ENCODE measurements at regions not wholly inside any gene's neighbourhood (a gene's known extent, or its start where the extent isn't known, plus 50 kb on each side); places are given as distances from the start of the nearest gene placed in this dataset.

GRCh38 chr18:39051013-39051412 is 1485.4 kb upstream of the CELF4 start:
- H3K27ac ChIP-seq: no peak overlapping the region
- TF ChIP-seq POLR2AphosphoS5 (IDR thresholded peaks at IDR 0.05) (no peak), POLR2A (IDR thresholded peaks at IDR 0.05) (no peak), CTCF (IDR thresholded peaks at IDR 0.05) (no peak), EP300 (IDR thresholded peaks at IDR 0.05; ENCODE audit: low read depth) (no peak)
- in situ Hi-C loops (cut with MboI; ENCODE audit: low pct_ligation_motif_present in 1 of 4, low pct_unique_long_range_greater_than_20kb in 1 of 4, low sequenced_read_pairs in 3 of 4): no loop called here
- intact Hi-C loops (cut with DNase I; ENCODE audit: low total_unique reads): no loop called here
- no peak for DNase-seq
- no peaks in the 10 kb centered on the region for H3K36me3 ChIP-seq
- no peaks in the 10 kb centered on the region for H3K4me1 ChIP-seq
- H3K27me3 ChIP-seq: no peaks in the 10 kb centered on the region
- H3K4me3 ChIP-seq: no peak overlapping the region
- H3K9me3 ChIP-seq: no peaks in the 10 kb centered on the region

- no peak overlapping the region for H3K4me3 ChIP-seq
- TF ChIP-seq EP300 (IDR thresholded peaks at IDR 0.05; ENCODE audit: low read depth) (no peak), POLR2AphosphoS5 (IDR thresholded peaks at IDR 0.05) (no peak), CTCF (IDR thresholded peaks at IDR 0.05) (no peak), POLR2A (IDR thresholded peaks at IDR 0.05) (no peak)
- no peak for DNase-seq
- no peaks in the 10 kb centered on the region for H3K4me1 ChIP-seq
- in situ Hi-C loops (cut with MboI; ENCODE audit: low pct_ligation_motif_present in 1 of 4, low pct_unique_long_range_greater_than_20kb in 1 of 4, low sequenced_read_pairs in 3 of 4) (no loop called here), intact Hi-C loops (cut with DNase I; ENCODE audit: low total_unique reads) (no loop called here)
- H3K9me3 ChIP-seq: no peaks in the 10 kb centered on the region
- H3K27me3 ChIP-seq: no peaks in the 10 kb centered on the region
- no peaks in the 10 kb centered on the region for H3K36me3 ChIP-seq
- H3K27ac ChIP-seq: no peak overlapping the region
- whole genome bisulfite sequencing, 2 donors (ENCODE audit: low coverage in 1 of 2): 60 to 86% methylated on average over 2 of the region's 2 CpGs
These were observed 1474.2 kb upstream of the CELF4 start for GRCh38 chr18:39039813-39040212.

- no peaks in the 10 kb centered on the region for H3K4me1 ChIP-seq
- H3K27me3 ChIP-seq: no peaks in the 10 kb centered on the region
- no peaks in the 10 kb centered on the region for H3K36me3 ChIP-seq
- DNase-seq: no peak
- no peaks in the 10 kb centered on the region for H3K9me3 ChIP-seq
- TF ChIP-seq CTCF (IDR thresholded peaks at IDR 0.05): no peak
- no peak for TF ChIP-seq EP300 (IDR thresholded peaks at IDR 0.05; ENCODE audit: low read depth)
- TF ChIP-seq POLR2A (IDR thresholded peaks at IDR 0.05): no peak
- TF ChIP-seq POLR2AphosphoS5 (IDR thresholded peaks at IDR 0.05): no peak
- in situ Hi-C loops (cut with MboI; ENCODE audit: low pct_ligation_motif_present in 1 of 4, low pct_unique_long_range_greater_than_20kb in 1 of 4, low sequenced_read_pairs in 3 of 4) (no loop called here), intact Hi-C loops (cut with DNase I; ENCODE audit: low total_unique reads) (no loop called here)
- H3K27ac ChIP-seq: no peak overlapping the region
- no peak overlapping the region for H3K4me3 ChIP-seq
- WGBS, 2 donors (ENCODE audit: low coverage in 1 of 2): 59 to 60% methylated on average over 2 of the region's 2 CpGs
These were observed 1472.3 kb upstream of the CELF4 start for GRCh38 chr18:39037925-39038324.

GRCh38 chr18:39033312-39033711 is 1467.7 kb upstream of the CELF4 start:
- Histone ChIP-seq H3K9me3 (no peaks in the 10 kb centered on the region), H3K4me3 (no peak overlapping the region), H3K27me3 (no peaks in the 10 kb centered on the region), H3K4me1 (no peaks in the 10 kb centered on the region), H3K36me3 (no peaks in the 10 kb centered on the region), H3K27ac (no peak overlapping the region)
- WGBS, 2 donors (ENCODE audit: low coverage in 1 of 2): 57 to 58% methylated on average over 1 of the region's 1 CpG
- intact Hi-C loops (cut with DNase I; ENCODE audit: low total_unique reads): no loop called here
- in situ Hi-C loops (cut with MboI; ENCODE audit: low pct_ligation_motif_present in 1 of 4, low pct_unique_long_range_greater_than_20kb in 1 of 4, low sequenced_read_pairs in 3 of 4): no loop called here
- TF ChIP-seq CTCF (IDR thresholded peaks at IDR 0.05) (no peak), EP300 (IDR thresholded peaks at IDR 0.05; ENCODE audit: low read depth) (no peak), POLR2A (IDR thresholded peaks at IDR 0.05) (no peak), POLR2AphosphoS5 (IDR thresholded peaks at IDR 0.05) (no peak)
- DNase-seq: no peak
